Neural cell (in vitro differentiated cells): ENCODE measurements at regions not wholly inside any gene's neighbourhood (a gene's known extent, or its start where the extent isn't known, plus 50 kb on each side); places are given as distances from the start of the nearest gene placed in this dataset.

Experiments
- CTCF ChIP-seq: fragments of 450-650 bp; IDR thresholded peaks from 2 replicates; pipeline ENCODE4 v1.5.1; 2014; ENCODE audit warnings: antibody characterized with exemption, mild to moderate bottlenecking, moderate library complexity; ENCODE audit not compliant: poor library complexity, severe bottlenecking
- POLR2AphosphoS5 ChIP-seq: IDR thresholded peaks from 2 replicates; pipeline ENCODE4 v1.6.1; 2012
- RAD21 ChIP-seq: fragments of 450-650 bp; conservative IDR thresholded peaks from 2 replicates; pipeline ENCODE4 v1.6.1; 2014; ENCODE audit warnings: antibody characterized with exemption, mild to moderate bottlenecking, moderate library complexity

DNA sequence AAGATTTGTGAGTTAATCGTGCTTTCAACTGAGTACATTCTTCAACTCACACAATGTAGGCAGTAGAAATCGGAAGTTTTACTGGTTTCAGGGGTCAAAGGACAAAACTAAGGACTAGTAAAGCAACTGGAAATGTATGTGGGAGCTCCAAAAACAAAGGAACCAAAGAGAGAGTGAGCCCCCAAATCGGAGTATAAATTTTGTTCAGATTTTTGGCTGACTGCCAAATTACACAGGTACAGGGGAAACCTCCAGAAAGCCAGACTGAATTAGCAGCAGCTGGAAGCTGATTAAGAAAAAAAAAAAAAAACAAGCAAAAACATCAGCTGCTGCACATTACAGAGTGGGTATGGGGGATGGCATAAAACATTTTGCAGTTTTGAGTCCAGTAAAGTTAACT, 75.2 kb upstream of the GNAZ start:
- no peak for TF ChIP-seq POLR2AphosphoS5
- TF ChIP-seq CTCF = no peak
- TF ChIP-seq RAD21 = no peak
